Right atrium auricular region (tissue), 2 donors: ENCODE measurements at regions not wholly inside any gene's neighbourhood (a gene's known extent, or its start where the extent isn't known, plus 50 kb on each side); places are given as distances from the start of the nearest gene placed in this dataset.
A peak's percentile ranks its signal among the peaks of the same experiment; 100 is the strongest.

Experiments used
- DNase-seq: peaks from one replicate; pipeline ENCODE4 v3.0.0-alpha.2; 2019; ENCODE audit warnings: low spot score
- H3K27ac ChIP-seq, 2 donors: fragments of 200-600 bp; sonication (generic); 1 replicate in 1 of 2; 2 replicates in 1 of 2; pipeline ENCODE4 v1.5.1; 2016 to 2019
- H3K27me3 ChIP-seq, 2 donors: fragments of 200-600 bp; sonication (generic); one replicate each; pipeline versions ENCODE4 v1.5.1 to v1.6.0; 2017 to 2019
- H3K36me3 ChIP-seq: fragments of 200-600 bp; sonication (generic); one replicate; pipeline ENCODE4 v1.5.1; 2016
- H3K4me1 ChIP-seq, 2 donors: fragments of 200-600 bp; sonication (generic); one replicate each; pipeline versions ENCODE4 v1.5.1 to v1.6.0; 2017 to 2019
- H3K4me3 ChIP-seq, 2 donors: fragments of 200-600 bp; sonication (generic); 1 replicate in 1 of 2; 2 replicates in 1 of 2; pipeline ENCODE4 v1.5.1; 2017 to 2019; ENCODE audit warnings: mild to moderate bottlenecking in 1 of 2, moderate library complexity in 1 of 2
- H3K9me3 ChIP-seq, 2 donors: fragments of 200-600 bp; sonication (generic); one replicate each; pipeline ENCODE4 v1.5.1; 2019
- CTCF ChIP-seq, 2 donors: fragments of 200-600 bp; sonication (generic); IDR thresholded peaks; one replicate each; pipeline ENCODE4 v1.5.1; 2019; ENCODE audit warnings: antibody characterized with exemption in 2 of 2

GRCh38 chr6:91087908-91088307, 501.0 kb upstream of the MAP3K7 start:
- TF ChIP-seq CTCF (IDR thresholded peaks at IDR 0.05): no peak
- H3K9me3 ChIP-seq: no peaks in the 10 kb centered on the region
- H3K36me3 ChIP-seq: no peaks in the 10 kb centered on the region
- no peaks in the 10 kb centered on the region for H3K4me1 ChIP-seq
- H3K27ac ChIP-seq: no peak overlapping the region
- no peak overlapping the region for H3K4me3 ChIP-seq
- DNase-seq: no peak
- no peaks in the 10 kb centered on the region for H3K27me3 ChIP-seq

GRCh38 chr6:91083211-91083610, 496.3 kb upstream of the MAP3K7 start:
- Histone ChIP-seq H3K27me3 (no peaks in the 10 kb centered on the region), H3K4me3 (no peak overlapping the region), H3K4me1 (no peaks in the 10 kb centered on the region), H3K9me3 (no peaks in the 10 kb centered on the region), H3K36me3 (no peaks in the 10 kb centered on the region), H3K27ac (no peak overlapping the region)
- TF ChIP-seq CTCF (IDR thresholded peaks at IDR 0.05): no peak
- DNase-seq: no peak

GRCh38 chr6:91082311-91082832, 495.5 kb upstream of the MAP3K7 start:
- H3K27ac ChIP-seq: no peak overlapping the region
- no peaks in the 10 kb centered on the region for H3K36me3 ChIP-seq
- DNase-seq: no peak
- TF ChIP-seq CTCF (IDR thresholded peaks at IDR 0.05): no peak
- no peaks in the 10 kb centered on the region for H3K4me1 ChIP-seq
- H3K9me3 ChIP-seq: no peaks in the 10 kb centered on the region
- no peak overlapping the region for H3K4me3 ChIP-seq
- H3K27me3 ChIP-seq: no peaks in the 10 kb centered on the region

- TF ChIP-seq CTCF (IDR thresholded peaks at IDR 0.05): peak; percentile 38 to 80
- Histone ChIP-seq H3K4me3 (no peak overlapping the region), H3K4me1 (no peaks in the 10 kb centered on the region), H3K27me3 (no peaks in the 10 kb centered on the region), H3K27ac (no peak overlapping the region), H3K9me3 (no peaks in the 10 kb centered on the region), H3K36me3 (no peaks in the 10 kb centered on the region)
- DNase-seq: no peak
These were observed 494.7 kb upstream of the MAP3K7 start for GRCh38 chr6:91081452-91082067.

GRCh38 chr6:91080871-91081270, 494.0 kb upstream of the MAP3K7 start:
- no peaks in the 10 kb centered on the region for H3K4me1 ChIP-seq
- no peak overlapping the region for H3K27ac ChIP-seq
- H3K36me3 ChIP-seq: no peaks in the 10 kb centered on the region
- no peak for DNase-seq
- H3K27me3 ChIP-seq: no peaks in the 10 kb centered on the region
- no peak overlapping the region for H3K4me3 ChIP-seq
- no peak for TF ChIP-seq CTCF (IDR thresholded peaks at IDR 0.05)
- H3K9me3 ChIP-seq: no peaks in the 10 kb centered on the region

GRCh38 chr6:91079969-91080368, 493.1 kb upstream of the MAP3K7 start:
- Histone ChIP-seq H3K4me1 (no peaks in the 10 kb centered on the region), H3K9me3 (no peaks in the 10 kb centered on the region), H3K36me3 (no peaks in the 10 kb centered on the region), H3K4me3 (no peak overlapping the region), H3K27ac (no peak overlapping the region), H3K27me3 (no peaks in the 10 kb centered on the region)
- no peak for TF ChIP-seq CTCF (IDR thresholded peaks at IDR 0.05)
- DNase-seq: no peak
